Liver (tissue), 8 donors: ENCODE measurements at regions not wholly inside any gene's neighbourhood (a gene's known extent, or its start where the extent isn't known, plus 50 kb on each side); places are given as distances from the start of the nearest gene placed in this dataset.

Source experiments
- DNase-seq: peaks from one replicate; pipeline ENCODE4 v3.0.0-alpha.2; 2017; ENCODE audit warnings: low spot score
- H3K27ac ChIP-seq, 2 donors: one replicate each; pipeline ENCODE4 v1.7.0; 2013; ENCODE audit warnings: inconsistent platforms in 2 of 2, low read length in 2 of 2, control low read depth in 1 of 2, low read depth in 1 of 2, mild to moderate bottlenecking in 1 of 2
- H3K27me3 ChIP-seq, 4 donors: one replicate each; pipeline versions ENCODE4 v1.6.1 to v1.7.0; 2013; ENCODE audit warnings: low read length in 3 of 4, inconsistent platforms in 1 of 4, mild to moderate bottlenecking in 1 of 4, moderate library complexity in 1 of 4; ENCODE audit not compliant: control insufficient read depth in 4 of 4, insufficient read depth in 4 of 4
- H3K36me3 ChIP-seq, 4 donors: one replicate each; pipeline versions ENCODE4 v1.6.1 to v1.7.0; 2013; ENCODE audit warnings: low read length in 3 of 4, mild to moderate bottlenecking in 3 of 4, low read depth in 1 of 4, moderate library complexity in 1 of 4; ENCODE audit not compliant: control insufficient read depth in 4 of 4, insufficient read depth in 3 of 4
- H3K4me1 ChIP-seq, 4 donors: one replicate each; pipeline versions ENCODE4 v1.6.1 to v1.7.0; 2013; ENCODE audit warnings: low read length in 3 of 4, mild to moderate bottlenecking in 3 of 4, moderate library complexity in 1 of 4; ENCODE audit not compliant: control insufficient read depth in 4 of 4, insufficient read depth in 4 of 4
- H3K4me3 ChIP-seq, 3 donors: one replicate each; pipeline versions ENCODE4 v1.6.1 to v1.7.0; 2013; ENCODE audit warnings: low read length in 3 of 3, control low read depth in 1 of 3, low read depth in 1 of 3, mild to moderate bottlenecking in 1 of 3
- H3K9ac ChIP-seq, 2 donors: one replicate each; pipeline ENCODE4 v1.7.0; 2013; ENCODE audit warnings: low read length in 2 of 2, mild to moderate bottlenecking in 2 of 2, moderate library complexity in 2 of 2, control low read depth in 1 of 2, low read depth in 1 of 2
- H3K9me3 ChIP-seq, 4 donors: one replicate each; pipeline versions ENCODE4 v1.6.1 to v1.7.0; 2013; ENCODE audit warnings: low read length in 3 of 4; ENCODE audit not compliant: control insufficient read depth in 4 of 4
- ATF3 ChIP-seq: IDR thresholded peaks from 2 replicates; pipeline ENCODE4 v1.6.1; 2016; ENCODE audit warnings: antibody characterized with exemption
- CTCF ChIP-seq: fragments of 150-350 bp; IDR thresholded peaks from 2 replicates; pipeline ENCODE4 v1.5.1; 2017; ENCODE audit warnings: improper control_type of control experiment, low read depth, low read length; ENCODE audit not compliant: missing input control
- EGR1 ChIP-seq, 2 donors: IDR thresholded peaks; 2 replicates each; pipeline ENCODE4 v1.6.1; 2016 to 2018; ENCODE audit warnings: antibody characterized with exemption in 2 of 2, low read depth in 2 of 2
- FOXA1 ChIP-seq: IDR thresholded peaks from 2 replicates; pipeline ENCODE4 v1.6.1; 2016; ENCODE audit warnings: antibody characterized with exemption
- FOXA2 ChIP-seq: IDR thresholded peaks from 2 replicates; pipeline ENCODE4 v1.6.1; 2016; ENCODE audit warnings: antibody characterized with exemption
- GABPA ChIP-seq, 2 donors: IDR thresholded peaks in 1 of 2; conservative IDR thresholded peaks in 1 of 2; 2 replicates each; pipeline ENCODE4 v1.6.1; 2016; ENCODE audit warnings: antibody characterized with exemption in 2 of 2, mild to moderate bottlenecking in 1 of 2, moderate library complexity in 1 of 2
- HNF4A ChIP-seq, 2 donors: conservative IDR thresholded peaks; 2 replicates each; pipeline ENCODE4 v1.6.1; 2016; ENCODE audit warnings: antibody characterized with exemption in 2 of 2, mild to moderate bottlenecking in 2 of 2
- HNF4G ChIP-seq: IDR thresholded peaks from 2 replicates; pipeline ENCODE4 v1.6.1; 2016; ENCODE audit warnings: antibody characterized with exemption
- JUND ChIP-seq, 2 donors: IDR thresholded peaks; 2 replicates each; pipeline ENCODE4 v1.6.1; 2016; ENCODE audit warnings: antibody characterized with exemption in 2 of 2
- MAX ChIP-seq: IDR thresholded peaks from 2 replicates; pipeline ENCODE4 v1.6.1; 2016; ENCODE audit warnings: antibody characterized with exemption
- NR2F2 ChIP-seq: IDR thresholded peaks from 2 replicates; pipeline ENCODE4 v1.6.1; 2016; ENCODE audit warnings: antibody characterized with exemption
- RXRA ChIP-seq, 2 donors: IDR thresholded peaks; 2 replicates each; pipeline ENCODE4 v1.6.1; 2017 to 2018; ENCODE audit warnings: antibody characterized with exemption in 2 of 2, mild to moderate bottlenecking in 1 of 2
- SP1 ChIP-seq: IDR thresholded peaks from 2 replicates; pipeline ENCODE4 v1.6.1; 2018; ENCODE audit warnings: antibody characterized with exemption, mild to moderate bottlenecking
- TAF1 ChIP-seq: conservative IDR thresholded peaks from 2 replicates; pipeline ENCODE4 v1.6.1; 2016; ENCODE audit warnings: antibody characterized with exemption, mild to moderate bottlenecking
- YY1 ChIP-seq: IDR thresholded peaks from 2 replicates; pipeline ENCODE4 v1.6.1; 2016; ENCODE audit warnings: antibody characterized with exemption, mild to moderate bottlenecking
- ZBTB33 ChIP-seq: IDR thresholded peaks from 2 replicates; pipeline ENCODE4 v1.6.1; 2016; ENCODE audit warnings: antibody characterized with exemption
- WGBS: extraction: QIAGEN DNeasy Blood & Tissue Kit; methylation state at CpG from one replicate; pipeline ENCODE4 v1.1.7; 2013; 5-methylcytosine and 5-hydroxymethylcytosine counted together
- donor health status: healthy.
- donor health status: healthy.
- donor health status: healthy.
- donor health status: healthy.
- donor health status: healthy.

- Histone ChIP-seq H3K4me3 (no peak overlapping the region), H3K9ac (no peak overlapping the region), H3K9me3 (no peaks in the 10 kb centered on the region), H3K27me3 (no peaks in the 10 kb centered on the region), H3K4me1 (no peaks in the 10 kb centered on the region), H3K27ac (no peak overlapping the region), H3K36me3 (no peaks in the 10 kb centered on the region)
- DNase-seq, result no peak
- WGBS, result 85% methylated on average over 3 of the region's 3 CpGs
- TF ChIP-seq YY1 (no peak), JUND (IDR thresholded peaks at IDR 0.05) (no peak), TAF1 (no peak), MAX (no peak), EGR1 (IDR thresholded peaks at IDR 0.05; ENCODE audit: low read depth in 2 of 2) (no peak), RXRA (IDR thresholded peaks at IDR 0.05) (no peak), CTCF (no peak), HNF4A (conservative IDR thresholded peaks at IDR 0.05) (no peak), HNF4G (no peak)
Measured at GRCh38 chr1:208409176-208409575, 165.0 kb upstream of the PLXNA2 start.

GRCh38 chr1:208410409-208410808 lies 166.2 kb upstream of the PLXNA2 start:
- Histone ChIP-seq H3K4me3 (no peak overlapping the region), H3K27ac (no peak overlapping the region), H3K36me3 (no peaks in the 10 kb centered on the region), H3K9me3 (no peaks in the 10 kb centered on the region), H3K4me1 (no peaks in the 10 kb centered on the region), H3K9ac (no peak overlapping the region), H3K27me3 (no peaks in the 10 kb centered on the region)
- DNase-seq, result no peak
- TF ChIP-seq RXRA (IDR thresholded peaks at IDR 0.05), result no peak
- TF ChIP-seq TAF1, result no peak
- TF ChIP-seq CTCF, result no peak
- TF ChIP-seq FOXA2, result no peak
- TF ChIP-seq FOXA1, result no peak
- TF ChIP-seq SP1, result no peak
- TF ChIP-seq JUND (IDR thresholded peaks at IDR 0.05), result no peak
- TF ChIP-seq NR2F2, result no peak
- TF ChIP-seq HNF4A (conservative IDR thresholded peaks at IDR 0.05), result no peak
- TF ChIP-seq ATF3, result no peak
- TF ChIP-seq EGR1 (IDR thresholded peaks at IDR 0.05; ENCODE audit: low read depth in 2 of 2), result no peak
- no peak for TF ChIP-seq ZBTB33
- TF ChIP-seq GABPA (IDR thresholded peaks at IDR 0.05 in 1 of 2, conservative IDR thresholded peaks at IDR 0.05 in 1 of 2), result no peak
- WGBS, result 92% methylated on average over 5 of the region's 5 CpGs
